ENCODE measurements at regions not wholly inside any gene's neighbourhood (a gene's known extent, or its start where the extent isn't known, plus 50 kb on each side); places are given as distances from the start of the nearest gene placed in this dataset.

GRCh38 chr20:60725311-60725906 is 526.7 kb upstream of the CDH4 start:
- no peak for TF ChIP-seq CTCF (conservative IDR thresholded peaks at IDR 0.05; ENCODE audit: low read depth, low read length)
- no peak for TF ChIP-seq EZH2phosphoT487 (IDR thresholded peaks at IDR 0.05; ENCODE audit: borderline replicate concordance, low read length)
- TF ChIP-seq EZH2 (IDR thresholded peaks at IDR 0.05; ENCODE audit: low read length, unreplicated experiment) = no peak
